ENCODE measurements at regions not wholly inside any gene's neighbourhood (a gene's known extent, or its start where the extent isn't known, plus 50 kb on each side); places are given as distances from the start of the nearest gene placed in this dataset.

DNA sequence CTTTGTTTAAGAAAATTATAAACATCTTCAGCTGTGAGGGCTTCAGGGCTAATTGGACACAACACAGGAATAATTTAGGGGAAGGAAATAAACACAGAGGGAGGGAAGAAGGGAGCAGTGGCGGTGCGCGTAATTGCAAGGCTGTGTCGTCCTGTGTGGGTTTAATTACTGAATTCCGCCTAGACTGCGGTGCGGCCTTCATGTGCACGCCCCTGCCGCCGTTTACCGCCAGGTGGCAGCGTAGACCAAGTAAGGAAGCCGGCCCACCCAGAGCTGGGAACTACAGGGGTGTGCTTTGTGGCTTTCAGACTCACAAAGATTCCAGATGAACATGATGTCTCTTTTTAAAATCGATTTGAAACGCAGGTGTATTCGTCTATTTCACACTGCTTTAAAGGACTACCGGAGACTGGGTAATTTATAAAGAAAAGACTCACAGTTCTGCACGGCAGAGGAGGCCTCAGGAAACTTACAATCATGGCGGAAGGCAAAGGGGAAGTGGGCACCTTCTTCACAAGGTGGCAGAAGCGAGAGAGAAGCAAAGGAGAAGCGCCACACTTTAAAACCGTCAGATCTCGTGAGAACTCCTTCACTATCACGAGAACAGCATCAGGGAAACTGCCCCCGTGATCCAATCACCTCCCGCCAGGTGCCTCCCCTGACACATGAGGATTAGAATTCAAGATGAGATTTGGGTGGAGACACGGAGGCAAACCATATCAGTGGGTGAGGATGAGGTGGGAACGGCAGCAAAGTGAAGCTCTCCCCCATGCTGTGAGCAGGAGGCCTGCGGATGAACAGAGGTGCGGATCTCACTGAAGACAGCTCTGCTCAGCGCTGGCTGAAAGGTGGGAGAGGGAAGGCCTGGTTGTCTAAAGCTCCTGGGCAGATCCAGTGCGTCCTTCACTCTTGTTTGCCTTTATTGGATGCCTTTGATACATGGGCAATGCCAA, 222.0 kb upstream of the PDE10A start:
- Mint-ChIP-seq H3K9me3 (peaks cover 0 to 18% (median 6%) of the 10 kb centered on the region in 11 donors), H3K4me1 (peaks cover 0 to 12% (median 8%) of the 10 kb centered on the region in 7 donors), H3K27ac (peak overlapping the region in 3 of 9 donors; percentile 9 to 61 (median 31)), H3K4me3 (peak overlapping the region in 8 of 10 donors; percentile 9 to 64 (median 47)), H3K36me3 (no peaks in the 10 kb centered on the region), H3K27me3 (peaks cover 4 to 29% (median 16%) of the 10 kb centered on the region in 5 donors)
- Histone ChIP-seq H3K4me1 (ENCODE audit: control insufficient read depth in 2 of 2, insufficient read depth in 2 of 2, low read length in 2 of 2) (no peaks in the 10 kb centered on the region), H3K27me3 (ENCODE audit: control insufficient read depth in 2 of 2, insufficient read depth in 2 of 2, low read length in 2 of 2) (no peaks in the 10 kb centered on the region), H3K36me3 (ENCODE audit: control insufficient read depth in 2 of 3, insufficient read depth in 3 of 3, low read length in 3 of 3) (no peaks in the 10 kb centered on the region), H3K4me3 (ENCODE audit: low read length) (no peak overlapping the region), H3K27ac (ENCODE audit: low read depth, low read length) (no peak overlapping the region), H3K9me3 (ENCODE audit: control insufficient read depth in 2 of 3, low read length in 3 of 3) (no peaks in the 10 kb centered on the region)
- intact Hi-C loops (cut with micrococcal nuclease) = loop anchor here (1.0 to 10.0 kb wide), 3 partner anchors 221 to 890 kb away; no protein-coding TSS in a partner anchor
- ChIA-PET POLR2A (no interaction called here), CTCF (interaction anchor here (0.6 kb wide), 1 partner anchor 62 kb away, joined by 3 read pairs; no protein-coding TSS in a partner anchor)
- peak; percentile 14 to 61 (median 38) for DNase-seq
- ATAC-seq = peak; percentile 70

DNA sequence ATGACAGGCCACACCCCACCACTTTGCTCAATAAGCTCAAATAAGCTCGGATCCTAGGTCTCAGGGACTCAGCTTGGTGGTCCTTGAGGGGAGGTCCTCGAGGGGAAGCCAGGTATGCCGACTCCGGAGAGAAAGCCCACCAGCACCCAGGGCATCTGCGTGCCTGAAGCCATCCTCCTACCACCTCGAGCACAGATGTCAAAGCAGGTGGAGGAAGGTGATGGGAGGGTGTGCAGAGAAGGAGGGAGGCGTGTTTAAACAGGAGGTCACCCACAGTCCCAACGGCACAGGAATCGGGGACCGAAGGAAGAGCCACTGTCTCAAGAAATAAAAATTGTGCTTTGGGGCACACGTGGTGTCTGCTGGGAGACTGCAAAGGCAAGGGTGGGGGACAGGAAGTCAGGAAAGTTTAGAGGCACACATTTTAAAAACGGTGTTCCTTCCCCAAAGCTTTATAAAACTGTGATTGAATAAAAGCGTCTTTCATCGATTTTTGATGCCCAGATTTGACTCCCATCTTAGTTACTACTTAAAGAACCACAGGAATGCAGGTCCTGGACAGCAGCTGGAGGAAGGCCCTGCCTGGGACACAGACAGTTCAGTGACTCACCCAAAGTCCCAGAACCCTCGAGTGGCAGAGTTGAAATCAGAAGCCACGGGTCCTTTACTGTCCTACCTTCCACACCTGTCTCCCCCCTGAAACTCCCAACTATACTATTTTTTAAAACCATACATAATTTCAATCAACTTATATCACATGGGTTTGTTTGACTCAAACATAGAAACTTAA, 221.0 kb upstream of the PDE10A start:
- no peak for ATAC-seq
- Histone ChIP-seq H3K27me3 (ENCODE audit: control insufficient read depth in 2 of 2, insufficient read depth in 2 of 2, low read length in 2 of 2) (no peaks in the 10 kb centered on the region), H3K36me3 (ENCODE audit: control insufficient read depth in 2 of 3, insufficient read depth in 3 of 3, low read length in 3 of 3) (no peaks in the 10 kb centered on the region), H3K9me3 (ENCODE audit: control insufficient read depth in 2 of 3, low read length in 3 of 3) (no peaks in the 10 kb centered on the region), H3K4me1 (ENCODE audit: control insufficient read depth in 2 of 2, insufficient read depth in 2 of 2, low read length in 2 of 2) (no peaks in the 10 kb centered on the region), H3K4me3 (ENCODE audit: low read length) (no peak overlapping the region), H3K27ac (ENCODE audit: low read depth, low read length) (no peak overlapping the region)
- H3K27ac Mint-ChIP-seq = peak overlapping the region in 2 of 9 donors; percentile 31 to 61
- H3K9me3 Mint-ChIP-seq = peaks cover 0 to 18% (median 6%) of the 10 kb centered on the region in 11 donors
- CTCF ChIA-PET = no interaction called here
- POLR2A ChIA-PET = no interaction called here
- no peaks in the 10 kb centered on the region for H3K36me3 Mint-ChIP-seq
- H3K27me3 Mint-ChIP-seq = peaks cover 2 to 26% (median 16%) of the 10 kb centered on the region in 5 donors
- H3K4me3 Mint-ChIP-seq = peak overlapping the region in 4 of 10 donors; percentile 27 to 55 (median 42)
- no peak for DNase-seq
- intact Hi-C loops (cut with micrococcal nuclease) = loop anchor here (10.0 kb wide), 2 partner anchors 521 to 891 kb away; no protein-coding TSS in a partner anchor
- H3K4me1 Mint-ChIP-seq = peaks cover 0 to 12% (median 8%) of the 10 kb centered on the region in 7 donors

DNA sequence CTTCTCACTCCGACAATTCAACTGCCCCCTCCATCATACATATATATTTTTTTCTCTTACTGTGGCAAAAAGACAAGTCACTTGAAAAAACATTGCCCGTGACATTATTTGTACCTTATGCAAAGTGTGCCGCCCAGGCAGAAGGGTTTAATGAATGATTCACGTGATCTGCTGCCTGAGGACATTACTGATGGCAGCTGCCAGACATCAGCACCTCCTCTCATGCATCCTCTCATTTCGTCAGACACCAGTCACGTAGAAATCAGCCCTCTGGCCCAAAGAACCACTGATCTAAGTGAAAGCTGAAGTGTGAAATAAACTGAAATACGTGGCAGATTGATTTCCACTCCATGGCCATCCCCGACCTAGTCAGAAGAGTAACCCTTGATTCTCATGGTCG, 218.8 kb upstream of the PDE10A start:
- intact Hi-C loops (cut with micrococcal nuclease) = loop anchor here (10.0 kb wide), 2 partner anchors 523 to 893 kb away; no protein-coding TSS in a partner anchor
- H3K27ac ChIP-seq (ENCODE audit: low read depth, low read length) = no peak overlapping the region
- Mint-ChIP-seq H3K4me1 (peaks cover 0 to 12% (median 8%) of the 10 kb centered on the region in 7 donors), H3K27ac (no peak overlapping the region), H3K36me3 (peaks cover 0 to 5% (median 0%) of the 10 kb centered on the region in 5 donors), H3K9me3 (peaks cover 0 to 17% (median 2%) of the 10 kb centered on the region in 11 donors), H3K27me3 (peaks cover 4 to 31% (median 26%) of the 10 kb centered on the region in 5 donors), H3K4me3 (no peak overlapping the region)
- ChIA-PET CTCF (no interaction called here), POLR2A (no interaction called here)
- no peaks in the 10 kb centered on the region for H3K27me3 ChIP-seq (ENCODE audit: control insufficient read depth in 2 of 2, insufficient read depth in 2 of 2, low read length in 2 of 2)
- H3K36me3 ChIP-seq (ENCODE audit: control insufficient read depth in 2 of 3, insufficient read depth in 3 of 3, low read length in 3 of 3) = no peaks in the 10 kb centered on the region
- H3K4me1 ChIP-seq (ENCODE audit: control insufficient read depth in 2 of 2, insufficient read depth in 2 of 2, low read length in 2 of 2) = no peaks in the 10 kb centered on the region
- H3K4me3 ChIP-seq (ENCODE audit: low read length) = no peak overlapping the region
- H3K9me3 ChIP-seq (ENCODE audit: control insufficient read depth in 2 of 3, low read length in 3 of 3) = no peaks in the 10 kb centered on the region
- DNase-seq (no peak), ATAC-seq (no peak)

DNA sequence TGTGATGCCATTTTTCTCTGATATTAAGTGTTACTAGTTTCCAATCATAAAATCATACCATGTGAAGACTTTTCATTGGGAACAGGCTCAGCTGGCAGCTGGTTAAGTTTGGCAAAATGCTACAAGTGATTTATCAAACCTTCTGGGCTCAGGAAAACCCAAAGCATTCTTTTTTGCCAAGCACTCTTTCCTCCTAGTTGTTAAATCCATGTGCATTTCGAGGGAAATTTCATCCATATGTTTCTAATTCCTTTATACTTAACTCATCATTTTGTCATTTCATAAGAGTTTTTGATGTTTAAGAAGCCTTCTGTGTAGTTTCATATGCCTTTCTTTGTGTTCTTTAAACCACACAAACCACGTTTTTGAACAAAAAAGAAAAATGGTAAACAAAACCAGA, 217.6 kb upstream of the PDE10A start:
- no peak overlapping the region for H3K4me3 ChIP-seq (ENCODE audit: low read length)
- no peaks in the 10 kb centered on the region for H3K36me3 ChIP-seq (ENCODE audit: control insufficient read depth in 2 of 3, insufficient read depth in 3 of 3, low read length in 3 of 3)
- CTCF ChIA-PET = no interaction called here
- intact Hi-C loops (cut with micrococcal nuclease) = loop anchor here (10.0 kb wide), 2 partner anchors 524 to 894 kb away; no protein-coding TSS in a partner anchor
- H3K4me3 Mint-ChIP-seq = no peak overlapping the region
- H3K27me3 ChIP-seq (ENCODE audit: control insufficient read depth in 2 of 2, insufficient read depth in 2 of 2, low read length in 2 of 2) = no peaks in the 10 kb centered on the region
- peaks cover 7 to 35% (median 26%) of the 10 kb centered on the region in 5 donors for H3K27me3 Mint-ChIP-seq
- POLR2A ChIA-PET = no interaction called here
- H3K36me3 Mint-ChIP-seq = peaks cover 0 to 5% (median 0%) of the 10 kb centered on the region in 5 donors
- no peaks in the 10 kb centered on the region for H3K4me1 ChIP-seq (ENCODE audit: control insufficient read depth in 2 of 2, insufficient read depth in 2 of 2, low read length in 2 of 2)
- no peaks in the 10 kb centered on the region for H3K9me3 ChIP-seq (ENCODE audit: control insufficient read depth in 2 of 3, low read length in 3 of 3)
- DNase-seq (no peak), ATAC-seq (no peak)
- H3K4me1 Mint-ChIP-seq = peaks cover 0 to 12% (median 8%) of the 10 kb centered on the region in 7 donors
- H3K27ac ChIP-seq (ENCODE audit: low read depth, low read length) = no peak overlapping the region
- H3K9me3 Mint-ChIP-seq = peaks cover 0 to 11% (median 2%) of the 10 kb centered on the region in 11 donors
- no peak overlapping the region for H3K27ac Mint-ChIP-seq

DNA sequence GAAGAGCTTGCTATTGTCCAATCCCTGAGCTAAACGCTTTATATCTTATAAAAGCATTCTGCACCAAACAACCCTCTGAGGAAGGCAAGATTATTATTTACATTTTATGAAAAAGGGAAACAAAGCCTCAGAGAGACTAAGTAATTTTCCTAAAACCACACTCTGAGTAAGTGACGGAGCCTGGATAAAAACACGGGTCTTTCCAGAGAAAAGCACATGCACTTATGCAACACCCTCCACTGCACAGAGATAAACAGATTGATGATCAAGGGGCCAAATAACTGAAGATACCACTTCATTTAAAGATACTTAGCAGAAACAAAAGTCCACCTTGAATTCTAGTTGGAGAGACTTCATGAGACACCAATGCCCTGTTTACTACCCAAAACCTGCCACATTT, 214.7 kb upstream of the PDE10A start:
- Histone ChIP-seq H3K4me3 (ENCODE audit: low read length) (no peak overlapping the region), H3K27ac (ENCODE audit: low read depth, low read length) (no peak overlapping the region), H3K27me3 (ENCODE audit: control insufficient read depth in 2 of 2, insufficient read depth in 2 of 2, low read length in 2 of 2) (no peaks in the 10 kb centered on the region), H3K9me3 (ENCODE audit: control insufficient read depth in 2 of 3, low read length in 3 of 3) (no peaks in the 10 kb centered on the region), H3K4me1 (ENCODE audit: control insufficient read depth in 2 of 2, insufficient read depth in 2 of 2, low read length in 2 of 2) (no peaks in the 10 kb centered on the region), H3K36me3 (ENCODE audit: control insufficient read depth in 2 of 3, insufficient read depth in 3 of 3, low read length in 3 of 3) (no peaks in the 10 kb centered on the region)
- Mint-ChIP-seq H3K4me3 (no peak overlapping the region), H3K36me3 (peaks cover 0 to 5% (median 0%) of the 10 kb centered on the region in 5 donors), H3K9me3 (peaks cover 0 to 11% (median 2%) of the 10 kb centered on the region in 11 donors), H3K4me1 (no peaks in the 10 kb centered on the region), H3K27ac (no peak overlapping the region), H3K27me3 (peaks cover 13 to 36% (median 23%) of the 10 kb centered on the region in 5 donors)
- intact Hi-C loops (cut with micrococcal nuclease) = no loop called here
- ChIA-PET POLR2A (no interaction called here), CTCF (no interaction called here)
- DNase-seq (no peak), ATAC-seq (no peak)

DNA sequence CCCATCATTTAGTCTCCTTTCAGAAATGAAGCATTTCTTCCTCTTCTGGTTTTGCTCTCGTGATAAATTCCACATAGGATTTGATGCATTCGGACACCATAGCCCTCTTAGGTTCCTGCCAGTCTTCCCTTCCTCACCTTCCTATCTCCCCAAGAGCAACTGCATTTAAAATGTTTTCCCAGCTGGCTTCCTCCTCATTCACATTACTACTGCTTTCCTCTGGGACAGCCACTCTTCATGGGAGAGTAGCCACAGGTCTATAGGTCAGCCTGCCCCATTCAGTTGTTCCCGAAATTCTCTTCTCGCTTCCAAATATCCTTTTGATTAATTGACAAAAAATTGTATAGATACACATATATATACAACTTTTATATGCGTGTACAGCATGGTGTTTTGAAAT, 214.2 kb upstream of the PDE10A start:
- no peaks in the 10 kb centered on the region for H3K27me3 ChIP-seq (ENCODE audit: control insufficient read depth in 2 of 2, insufficient read depth in 2 of 2, low read length in 2 of 2)
- H3K4me1 ChIP-seq (ENCODE audit: control insufficient read depth in 2 of 2, insufficient read depth in 2 of 2, low read length in 2 of 2) = no peaks in the 10 kb centered on the region
- H3K36me3 Mint-ChIP-seq = peaks cover 0 to 5% (median 0%) of the 10 kb centered on the region in 5 donors
- no peaks in the 10 kb centered on the region for H3K9me3 ChIP-seq (ENCODE audit: control insufficient read depth in 2 of 3, low read length in 3 of 3)
- H3K4me3 ChIP-seq (ENCODE audit: low read length) = no peak overlapping the region
- intact Hi-C loops (cut with micrococcal nuclease) = no loop called here
- no peaks in the 10 kb centered on the region for H3K4me1 Mint-ChIP-seq
- peaks cover 13 to 36% (median 20%) of the 10 kb centered on the region in 5 donors for H3K27me3 Mint-ChIP-seq
- H3K4me3 Mint-ChIP-seq = no peak overlapping the region
- no peak for ATAC-seq
- no peak for DNase-seq
- POLR2A ChIA-PET = no interaction called here
- H3K36me3 ChIP-seq (ENCODE audit: control insufficient read depth in 2 of 3, insufficient read depth in 3 of 3, low read length in 3 of 3) = no peaks in the 10 kb centered on the region
- H3K9me3 Mint-ChIP-seq = peaks cover 0 to 11% (median 2%) of the 10 kb centered on the region in 11 donors
- H3K27ac ChIP-seq (ENCODE audit: low read depth, low read length) = no peak overlapping the region
- CTCF ChIA-PET = no interaction called here
- H3K27ac Mint-ChIP-seq = no peak overlapping the region

Data from naive thymus-derived CD4-positive, alpha-beta T cell (primary cell).